HUDEP-2 (cell line): ENCODE measurements at regions not wholly inside any gene's neighbourhood (a gene's known extent, or its start where the extent isn't known, plus 50 kb on each side); places are given as distances from the start of the nearest gene placed in this dataset.
"Not testable (repeated sequence)": the region's sequence is repeated elsewhere in the genome, so short reads cannot be mapped to it uniquely, and the experiment has no call there.

Source experiments
- DNase-seq, 76 experiments: peaks; one replicate each; lab custom pipeline; 2025; ENCODE audit not compliant: unreplicated experiment in 76 of 76; lab: John Stamatoyannopoulos, UW

DNA sequence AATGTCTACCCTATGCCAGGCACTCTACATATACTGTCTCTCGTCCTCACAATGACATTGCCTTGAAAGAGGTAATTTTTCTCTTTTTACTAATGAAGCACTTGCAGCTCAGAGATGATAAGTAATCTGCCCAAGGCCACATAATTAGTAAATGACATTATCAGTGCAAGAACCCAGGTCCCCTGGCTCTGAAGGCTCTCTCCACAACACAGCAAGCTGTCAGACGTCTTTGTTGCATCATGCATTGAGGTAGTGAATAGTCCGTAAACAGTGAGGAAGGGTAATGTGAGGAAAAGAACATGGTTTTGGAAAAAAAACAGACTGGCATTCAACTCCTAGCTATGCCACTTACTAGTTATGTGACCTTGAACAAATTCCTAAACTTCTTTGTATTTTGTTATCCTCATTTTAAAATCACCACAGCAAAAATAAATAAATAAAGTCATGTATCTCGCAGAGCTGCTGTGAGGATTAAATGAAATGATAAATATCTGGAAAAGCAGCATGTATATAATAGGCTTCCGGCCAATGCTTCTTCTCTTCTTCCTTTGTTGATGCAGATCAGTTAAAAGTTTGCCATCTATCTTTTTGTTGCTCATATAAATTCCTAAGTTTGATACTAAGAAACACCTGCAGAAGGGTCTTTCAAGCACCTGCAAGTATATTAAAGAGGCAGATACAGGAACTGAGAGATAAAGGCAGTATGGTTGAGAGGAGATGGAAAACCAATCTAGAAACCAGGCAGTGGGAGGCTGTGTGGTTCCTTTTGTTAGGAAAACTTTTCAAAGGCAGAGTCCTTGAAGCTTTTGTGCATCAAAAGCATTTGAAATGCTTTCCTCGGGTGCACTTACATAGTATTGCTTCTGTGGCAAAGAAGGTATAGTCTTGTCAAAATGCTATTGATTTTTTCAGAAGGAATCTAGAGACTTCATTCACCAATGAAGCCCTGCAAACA is 82.8 kb downstream of the BTG1 start:
- no peak for DNase-seq

DNA sequence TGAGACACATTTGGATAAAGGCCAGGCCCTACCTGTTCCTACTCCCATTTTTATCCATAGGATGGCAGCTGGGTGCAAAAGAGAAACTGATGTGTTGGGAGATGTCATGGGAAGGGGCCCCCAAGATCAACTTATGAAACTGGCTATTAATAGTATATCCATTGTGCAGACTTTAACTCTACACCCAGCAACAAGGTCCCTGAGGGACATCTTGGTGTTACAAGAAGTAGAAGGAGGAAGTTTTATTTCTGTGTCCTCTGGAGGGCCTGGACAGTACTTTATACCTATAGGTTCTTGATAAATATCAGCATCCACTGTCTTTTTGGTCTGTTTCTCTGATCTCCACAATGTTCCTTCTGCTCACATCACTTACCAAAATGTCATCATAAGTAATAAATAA is 84.6 kb downstream of the BTG1 start:
- no peak for DNase-seq

DNA sequence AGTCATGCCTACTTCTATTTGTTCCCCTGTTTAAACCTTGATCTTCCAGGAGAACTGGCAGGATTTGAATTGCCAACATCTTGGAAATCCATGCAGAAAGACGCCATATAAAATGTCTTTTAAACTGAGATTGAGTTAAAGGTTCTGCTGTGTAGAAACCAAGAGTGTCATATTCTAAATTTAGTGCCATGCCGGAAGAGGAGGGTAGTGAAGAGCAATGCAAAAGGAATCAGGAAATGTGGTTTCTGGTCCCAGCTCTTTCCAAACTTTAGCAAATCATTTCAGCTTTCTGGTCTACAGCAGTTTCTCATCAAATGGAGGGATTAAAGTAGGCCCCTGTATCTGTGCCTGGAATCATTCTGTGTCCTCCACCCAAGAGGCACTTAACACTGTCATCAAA is 85.7 kb downstream of the BTG1 start:
- no peak for DNase-seq

DNA sequence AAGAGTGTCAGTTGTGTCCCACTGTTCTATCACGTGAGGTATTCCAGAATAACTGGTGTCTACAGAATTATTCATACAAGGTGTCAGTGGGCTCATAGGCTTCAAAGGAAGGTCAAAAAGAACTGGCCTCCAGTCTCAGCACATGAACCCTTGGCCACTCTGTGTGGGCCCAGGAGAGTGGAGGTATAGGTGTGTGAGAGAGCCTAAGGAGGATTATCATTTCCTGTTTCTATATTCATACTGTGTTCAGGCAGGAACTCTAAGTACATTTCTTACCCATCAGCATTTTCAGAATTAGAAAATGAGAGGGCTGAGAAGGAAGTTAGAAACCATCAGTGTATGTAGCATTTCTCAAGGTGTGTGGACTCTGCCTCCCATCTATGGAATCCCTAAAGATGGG is 87.0 kb downstream of the BTG1 start:
- no peak for DNase-seq

DNA sequence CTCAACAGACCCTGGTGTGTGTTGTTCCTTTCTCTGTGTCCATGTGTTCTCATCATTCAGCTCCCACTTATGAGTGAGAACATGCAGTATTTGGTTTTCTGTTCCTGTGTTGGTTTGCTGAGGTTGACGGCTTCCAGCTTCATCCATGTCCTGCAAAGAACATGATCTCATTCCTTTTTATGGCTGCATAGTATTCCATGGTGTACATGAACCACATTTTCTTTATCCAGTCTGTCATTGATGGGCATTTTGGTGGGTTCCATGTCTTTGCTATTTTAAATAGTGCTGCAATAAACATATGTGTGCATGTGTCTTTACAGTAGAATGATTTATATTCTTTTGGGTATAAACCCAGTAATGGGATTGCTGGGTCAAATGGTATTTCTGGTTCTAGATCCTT is 88.9 kb downstream of the BTG1 start:
- not testable (repeated sequence) for DNase-seq

DNA sequence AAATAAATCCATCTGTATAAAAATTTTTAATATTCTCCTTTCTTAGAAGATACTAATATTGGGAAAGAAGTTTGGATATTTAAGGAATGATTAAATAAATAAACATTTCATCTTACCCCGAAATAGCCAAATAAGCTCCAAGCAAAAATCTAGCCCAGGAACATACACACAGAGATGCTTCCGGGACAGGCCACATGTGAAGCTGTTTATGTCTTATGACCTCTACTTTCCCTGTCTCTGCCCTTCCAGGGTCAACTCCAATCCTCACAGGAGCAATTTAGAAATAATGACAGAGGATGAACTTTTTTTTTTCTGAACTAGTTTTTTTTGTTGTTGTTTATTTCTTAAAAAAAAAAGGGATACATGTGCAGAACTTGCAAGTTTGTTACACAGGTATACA is 89.4 kb downstream of the BTG1 start:
- no peak for DNase-seq

DNA sequence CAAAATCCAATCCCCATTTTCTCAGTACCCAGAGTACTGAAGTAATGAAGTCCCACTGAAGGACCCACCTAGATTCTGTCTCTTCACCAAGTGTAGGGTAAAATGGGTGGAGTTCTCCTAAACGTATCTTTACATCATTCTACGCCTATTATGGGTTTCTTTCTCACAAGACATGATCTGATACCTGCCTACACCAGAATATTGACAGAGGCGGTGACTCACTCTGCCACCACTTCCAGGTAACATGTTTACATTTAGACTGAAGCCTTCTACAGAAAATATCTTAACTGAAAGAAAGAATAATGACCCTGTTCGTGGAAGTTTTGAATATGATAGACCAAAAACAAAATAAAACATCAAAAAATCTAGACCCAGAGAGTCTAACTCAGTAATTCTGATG is 89.8 kb downstream of the BTG1 start:
- DNase-seq, result no peak

DNA sequence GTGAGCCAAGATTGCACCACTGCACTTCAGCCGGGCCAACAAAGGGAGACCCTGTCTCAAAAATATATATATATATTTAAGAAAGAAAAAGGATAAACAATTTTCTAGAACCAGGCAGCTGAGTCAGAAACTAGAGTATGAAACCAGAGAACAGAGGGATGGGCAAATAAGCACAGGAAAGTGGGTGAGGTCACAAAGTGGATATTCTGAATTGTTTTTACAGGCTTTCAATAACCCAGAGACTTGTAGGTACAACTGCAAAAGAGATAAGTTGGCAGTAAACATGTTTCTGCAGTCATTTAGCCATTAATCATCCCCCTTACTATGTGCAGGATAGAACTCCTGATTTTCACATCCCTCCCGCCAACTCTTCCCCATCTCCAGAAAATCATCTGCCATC is 94.2 kb downstream of the BTG1 start:
- DNase-seq, result no peak

DNA sequence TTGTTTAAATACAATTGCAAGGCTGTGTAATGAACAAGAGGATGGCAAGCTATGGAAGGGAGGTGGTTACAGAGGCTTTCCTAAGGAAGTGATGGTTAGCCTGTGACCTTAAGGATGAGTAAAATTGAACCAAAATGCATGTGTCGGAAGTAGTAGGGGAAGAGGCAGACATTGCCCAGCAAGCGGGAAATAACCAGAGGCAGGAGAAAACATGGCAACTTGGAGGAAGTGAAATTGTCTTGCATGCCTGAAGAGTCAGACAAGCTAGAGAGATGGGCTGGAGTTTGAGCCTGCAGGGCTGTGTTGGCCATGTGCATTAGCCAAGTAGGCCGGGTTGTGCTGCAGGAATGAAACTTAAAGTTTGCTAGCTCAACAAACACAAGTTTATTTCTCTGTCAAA is 96.2 kb downstream of the BTG1 start:
- DNase-seq, result no peak

DNA sequence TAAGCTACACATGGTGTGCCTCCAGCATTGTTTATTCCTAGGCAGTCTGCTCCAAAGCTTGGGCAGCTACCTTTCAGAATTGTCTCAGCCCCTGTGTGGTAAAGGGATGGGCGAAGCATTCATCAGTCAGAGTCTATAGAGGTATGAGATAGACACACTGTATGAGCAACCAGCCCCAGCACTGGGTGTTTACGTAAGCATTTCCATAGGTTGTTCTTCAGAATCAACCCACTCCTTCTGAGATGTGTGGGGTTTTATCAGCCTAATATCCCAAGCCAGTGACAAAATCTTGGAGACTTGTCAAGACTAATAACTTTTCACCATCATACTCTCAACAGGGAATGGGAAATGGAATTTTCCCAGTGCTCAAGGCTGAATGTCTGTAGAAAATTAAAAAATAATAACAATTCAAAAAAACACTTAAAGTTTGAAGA is 98.2 kb downstream of the BTG1 start:
- DNase-seq, result no peak

DNA sequence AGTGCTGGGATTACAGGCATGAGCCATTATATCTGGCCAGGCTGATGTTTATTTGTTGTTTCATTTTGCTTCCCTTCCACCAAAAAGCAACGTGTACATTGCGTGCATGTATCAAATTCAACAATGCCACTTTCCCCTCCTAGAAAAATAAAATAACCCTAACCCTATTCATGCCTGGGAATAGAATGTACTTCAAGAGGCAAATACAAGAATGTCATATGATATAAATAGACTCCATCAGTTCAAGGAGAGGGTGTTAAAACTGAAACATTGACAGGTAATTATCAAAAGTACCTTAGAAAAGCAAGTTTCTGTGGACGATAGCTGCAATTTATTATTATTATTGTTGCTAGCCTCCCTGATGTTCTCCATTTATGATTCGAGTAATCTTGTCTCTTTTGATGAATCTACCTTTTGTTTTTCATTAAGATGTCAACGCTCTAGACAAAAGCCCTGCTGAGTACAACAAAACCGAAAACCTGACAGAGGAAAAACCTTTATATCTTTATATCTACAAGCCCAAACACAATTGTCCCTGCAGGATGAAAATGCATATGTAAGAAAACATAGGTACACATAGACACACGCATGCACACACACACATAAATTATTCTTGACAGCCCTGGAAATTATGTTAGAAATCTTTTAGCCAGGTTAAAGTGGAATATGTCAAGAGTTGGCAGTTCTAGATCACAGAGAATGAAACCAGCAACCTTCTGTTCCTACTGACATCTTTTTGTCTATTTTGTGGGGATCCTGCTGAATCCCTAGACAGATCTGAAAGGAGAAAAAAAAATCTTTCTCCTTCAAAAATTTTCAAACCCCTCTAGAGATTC is 98.9 kb downstream of the BTG1 start:
- no peak for DNase-seq

DNA sequence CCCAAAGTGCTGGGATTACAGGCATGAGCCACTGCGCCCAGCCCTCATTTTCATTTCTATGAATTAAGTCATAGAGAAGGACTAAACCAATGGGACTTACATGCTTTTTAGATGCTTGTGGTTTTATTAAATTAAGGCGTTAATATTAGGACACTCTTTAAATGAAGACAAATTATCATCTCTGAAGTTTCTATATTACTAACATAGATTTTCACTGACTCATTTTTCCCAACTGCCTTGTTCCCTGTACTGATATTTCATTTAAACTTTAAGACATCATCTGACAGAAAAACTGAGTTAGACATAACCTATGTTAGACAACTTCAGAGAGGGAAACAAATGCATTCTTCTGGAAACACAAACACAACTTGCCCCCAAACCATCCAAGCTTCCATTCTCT is 99.8 kb downstream of the BTG1 start:
- DNase-seq, result no peak

DNA sequence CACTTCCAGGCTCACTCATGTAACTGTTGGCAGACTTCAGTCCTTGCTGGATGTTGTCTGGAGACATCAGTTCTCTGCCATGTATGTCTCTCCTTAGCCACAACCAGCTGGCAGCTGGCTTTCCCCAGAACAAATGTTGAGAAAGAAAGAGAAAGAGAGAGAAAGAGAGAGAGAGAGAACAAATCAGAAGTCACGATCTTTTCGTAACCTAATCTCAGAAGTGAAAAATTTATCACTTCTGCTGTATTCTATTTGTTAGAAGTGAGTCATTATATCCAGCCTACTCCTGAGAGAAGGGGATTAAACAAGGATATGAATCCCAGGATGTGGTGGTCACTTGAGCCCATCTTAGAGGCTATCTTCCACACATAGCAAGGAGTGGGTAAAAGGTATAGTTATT is 101.2 kb downstream of the BTG1 start:
- DNase-seq, result no peak

DNA sequence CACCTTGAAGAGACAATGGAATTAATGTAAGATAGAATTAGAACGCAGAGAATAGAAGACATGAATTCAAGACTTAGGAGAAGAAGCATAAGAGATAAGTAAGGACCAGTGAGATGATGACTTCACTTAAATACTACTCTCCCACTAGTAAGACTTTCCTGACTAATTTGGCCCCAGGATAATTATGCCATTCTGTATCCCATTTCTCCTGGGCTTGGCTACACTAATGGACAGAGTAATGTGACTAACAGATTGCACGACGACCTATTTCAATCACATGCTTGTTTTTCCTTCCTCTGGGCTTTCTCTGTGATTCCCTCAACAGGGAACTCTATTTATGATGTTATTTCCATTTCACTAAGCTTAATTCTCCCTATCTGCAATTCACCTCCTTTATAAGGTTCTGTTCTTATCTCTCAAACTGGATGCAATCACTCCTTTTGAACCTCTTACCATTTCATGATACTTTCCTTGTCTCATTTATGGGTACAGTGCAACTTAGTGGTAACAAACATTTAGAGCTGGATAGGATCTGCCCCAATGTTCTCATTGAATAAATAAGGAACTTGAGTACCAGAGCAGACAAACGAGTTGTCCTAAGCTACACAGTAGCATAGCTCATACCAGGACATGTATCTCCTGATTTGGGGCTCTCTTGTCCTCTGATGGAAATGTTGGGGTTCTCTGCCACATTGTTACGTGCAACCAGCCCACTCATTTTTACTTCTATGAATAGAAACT is 102.7 kb downstream of the BTG1 start:
- DNase-seq, result no peak

DNA sequence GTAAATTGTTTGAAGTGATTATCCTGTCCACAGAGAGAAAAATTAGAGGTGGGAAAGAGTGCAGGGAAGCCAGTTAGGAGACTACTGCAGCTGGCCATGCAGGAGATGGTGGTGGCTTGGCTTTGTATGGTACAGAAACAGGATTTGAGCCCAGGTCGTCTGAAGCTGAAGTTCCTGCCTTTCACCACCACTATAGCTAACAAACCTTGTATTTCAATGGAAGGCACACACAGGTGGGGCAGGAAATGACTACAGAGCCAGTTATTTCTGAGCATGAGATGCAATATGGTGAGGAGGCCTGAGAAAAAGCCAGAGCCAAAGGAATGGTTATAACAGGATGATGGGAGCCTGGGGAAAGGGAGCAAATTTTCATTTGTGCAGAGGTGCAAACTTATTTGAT is 103.9 kb downstream of the BTG1 start:
- DNase-seq, result no peak

DNA sequence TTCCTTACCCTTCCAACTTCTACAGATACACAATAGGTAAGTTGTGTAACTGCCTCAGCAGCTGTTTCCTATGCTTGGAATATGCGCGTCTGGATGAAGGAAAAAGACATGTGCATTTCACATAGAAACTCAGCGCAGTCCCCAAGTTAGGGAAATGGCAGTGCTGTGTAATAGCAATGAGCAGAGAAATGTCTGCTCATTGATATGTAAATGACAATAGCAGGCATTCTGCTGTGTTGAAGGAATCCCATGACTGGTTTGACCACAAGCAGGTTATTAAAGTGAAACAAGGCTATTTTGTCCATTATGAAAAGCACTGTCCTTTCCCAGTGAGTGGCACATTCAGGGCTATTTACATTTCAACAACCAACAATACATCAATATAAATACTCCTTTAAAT is 106.6 kb downstream of the BTG1 start:
- DNase-seq, result no peak

DNA sequence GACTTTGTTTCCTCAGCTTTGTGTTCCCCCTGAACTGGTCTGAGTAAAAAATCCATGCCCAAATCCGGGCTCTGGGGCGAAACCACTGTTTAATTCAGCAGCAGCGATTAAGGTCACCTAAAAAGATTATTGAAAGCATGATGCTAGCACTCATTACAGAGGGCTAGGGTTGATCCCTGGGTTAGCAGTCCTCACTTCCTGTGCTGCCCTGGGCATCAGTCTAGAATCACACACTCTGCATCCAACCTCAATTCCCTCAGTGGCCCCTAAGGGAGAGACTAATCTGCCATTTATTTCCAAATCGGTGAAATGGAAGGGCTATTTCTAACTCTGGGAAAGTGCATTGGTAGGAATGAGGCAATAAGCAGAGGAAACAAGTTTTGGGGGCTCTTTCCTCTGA is 107.2 kb downstream of the BTG1 start:
- DNase-seq, result no peak

DNA sequence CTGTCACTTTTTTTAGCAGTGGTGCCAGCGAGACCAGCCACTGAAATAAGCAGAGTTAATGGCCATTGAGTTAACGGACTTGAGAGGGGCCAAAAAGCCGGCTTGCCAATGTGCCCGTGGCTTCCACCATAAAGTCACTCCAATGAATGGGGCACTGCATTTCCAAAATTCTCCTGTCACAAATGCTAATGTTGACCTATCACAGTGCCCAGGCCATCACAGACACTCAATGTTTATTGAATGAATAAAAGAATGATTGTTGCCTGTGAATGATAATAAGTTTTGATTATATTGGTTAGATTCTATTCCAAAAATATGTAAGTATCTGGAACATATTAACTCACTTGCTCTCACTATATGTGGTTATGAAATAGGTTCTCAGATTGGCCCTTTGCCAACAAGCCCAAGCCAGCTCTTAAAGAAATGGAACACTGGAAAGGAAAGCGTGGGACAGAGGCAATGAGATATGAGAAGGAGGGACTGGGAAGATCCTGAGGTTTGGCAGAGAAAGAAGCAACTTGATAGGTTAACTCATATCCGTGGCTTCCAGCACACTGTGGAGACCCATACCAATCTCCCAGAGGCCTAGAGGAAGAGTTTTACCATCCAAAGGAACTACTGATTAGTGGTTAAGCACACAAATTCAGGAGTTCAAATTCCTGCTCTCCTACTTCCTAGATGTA is 108.7 kb downstream of the BTG1 start:
- no peak for DNase-seq

DNA sequence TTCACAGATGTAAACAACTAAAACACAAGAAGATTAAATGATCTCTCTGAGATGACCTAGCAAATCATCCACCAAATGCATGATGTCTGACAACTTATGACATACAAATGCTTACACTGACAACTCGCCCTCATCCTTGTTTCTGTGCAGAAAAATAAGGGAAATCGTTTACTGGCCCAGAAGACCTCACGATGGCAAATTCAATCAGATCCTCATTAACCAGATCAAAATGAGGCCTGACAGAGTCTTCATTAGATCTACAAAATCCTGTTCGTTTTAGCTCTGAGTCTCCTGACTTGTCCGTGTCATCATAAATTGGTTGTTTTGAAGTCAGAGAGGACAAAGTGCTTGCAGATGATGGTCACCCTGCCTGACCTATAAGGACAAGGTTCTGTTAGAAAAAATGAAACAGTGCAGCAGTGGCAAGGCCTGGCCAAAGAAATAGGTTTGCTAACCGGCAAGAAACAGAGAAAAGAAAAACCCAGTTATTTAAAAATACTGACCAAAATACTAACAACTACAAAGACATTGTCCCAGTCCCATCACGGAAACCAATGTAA is 109.5 kb downstream of the BTG1 start:
- DNase-seq, result no peak

DNA sequence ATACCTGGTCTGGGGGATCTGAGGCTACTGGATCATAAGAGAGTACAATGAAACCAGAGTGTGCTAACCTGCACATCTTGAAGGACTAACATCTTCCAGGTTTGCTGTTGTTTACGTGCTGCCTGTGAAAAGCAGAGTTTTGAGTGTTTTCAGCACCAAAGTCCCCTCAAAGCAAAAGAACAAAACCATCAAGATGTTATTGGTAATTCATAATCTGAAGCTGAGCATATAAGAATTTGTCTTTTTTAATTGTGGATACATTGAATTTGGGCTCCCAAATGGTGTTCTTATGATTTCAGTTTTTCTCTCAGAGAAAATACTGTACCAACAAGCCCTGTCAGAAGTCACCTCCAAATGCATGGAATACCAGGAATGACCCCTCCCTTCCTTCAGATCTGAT is 110.2 kb downstream of the BTG1 start:
- no peak for DNase-seq
